ENCODE measurements at regions not wholly inside any gene's neighbourhood (a gene's known extent, or its start where the extent isn't known, plus 50 kb on each side); places are given as distances from the start of the nearest gene placed in this dataset.

- no peak for DNase-seq (ENCODE audit: low spot score in 2 of 2)
- no peaks in the 10 kb centered on the region for H3K27me3 ChIP-seq
- H3K9me3 ChIP-seq = no peaks in the 10 kb centered on the region
- H3K4me3 ChIP-seq = no peak overlapping the region
- TF ChIP-seq POLR2A (IDR thresholded peaks at IDR 0.05) (no peak), EP300 (IDR thresholded peaks at IDR 0.05) (no peak), CTCF (IDR thresholded peaks at IDR 0.05) (no peak)
- no peaks in the 10 kb centered on the region for H3K36me3 ChIP-seq
- no peaks in the 10 kb centered on the region for H3K4me1 ChIP-seq
- no peak overlapping the region for H3K27ac ChIP-seq
These were observed 515.8 kb downstream of the SLITRK6 start for GRCh38 chr13:85283408-85283807.

GRCh38 chr13:85282876-85283275 lies 516.3 kb downstream of the SLITRK6 start:
- Histone ChIP-seq H3K9me3 (no peaks in the 10 kb centered on the region), H3K27me3 (no peaks in the 10 kb centered on the region), H3K36me3 (no peaks in the 10 kb centered on the region), H3K4me1 (no peaks in the 10 kb centered on the region), H3K27ac (no peak overlapping the region), H3K4me3 (no peak overlapping the region)
- DNase-seq (ENCODE audit: low spot score in 2 of 2) = no peak
- 57 to 61% methylated on average over 2 of the region's 2 CpGs for WGBS, 2 donors
- no peak for TF ChIP-seq CTCF (IDR thresholded peaks at IDR 0.05)
- no peak for TF ChIP-seq EP300 (IDR thresholded peaks at IDR 0.05)
- TF ChIP-seq POLR2A (IDR thresholded peaks at IDR 0.05) = no peak

DNA sequence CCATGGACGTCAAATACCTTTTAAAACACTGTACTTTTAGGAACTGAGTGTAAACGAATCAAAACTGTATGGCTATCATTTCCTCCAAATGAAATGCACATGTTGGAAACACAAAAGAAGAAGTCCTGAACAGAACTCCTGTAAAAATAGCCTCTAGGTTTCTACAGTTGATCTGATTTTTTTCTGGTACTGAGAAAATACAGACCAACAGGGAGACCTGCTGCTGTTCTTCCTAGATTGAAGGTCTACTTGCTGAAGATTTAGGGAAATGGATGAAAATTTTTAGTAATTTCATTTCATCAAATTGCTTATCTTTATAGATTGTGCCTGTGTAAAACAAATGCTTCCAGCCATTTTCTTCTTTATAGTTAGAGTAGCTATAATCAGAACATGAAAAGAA lies 520.4 kb downstream of the SLITRK6 start:
- 44 to 49% methylated on average over 2 of the region's 2 CpGs for WGBS, 2 donors
- TF ChIP-seq EP300 (IDR thresholded peaks at IDR 0.05) = no peak
- no peak for TF ChIP-seq CTCF (IDR thresholded peaks at IDR 0.05)
- TF ChIP-seq POLR2A (IDR thresholded peaks at IDR 0.05) = no peak
- H3K4me3 ChIP-seq = no peak overlapping the region
- H3K36me3 ChIP-seq = no peaks in the 10 kb centered on the region
- no peaks in the 10 kb centered on the region for H3K9me3 ChIP-seq
- no peak overlapping the region for H3K27ac ChIP-seq
- no peaks in the 10 kb centered on the region for H3K27me3 ChIP-seq
- no peaks in the 10 kb centered on the region for H3K4me1 ChIP-seq
- no peak for DNase-seq (ENCODE audit: low spot score in 2 of 2)

DNA sequence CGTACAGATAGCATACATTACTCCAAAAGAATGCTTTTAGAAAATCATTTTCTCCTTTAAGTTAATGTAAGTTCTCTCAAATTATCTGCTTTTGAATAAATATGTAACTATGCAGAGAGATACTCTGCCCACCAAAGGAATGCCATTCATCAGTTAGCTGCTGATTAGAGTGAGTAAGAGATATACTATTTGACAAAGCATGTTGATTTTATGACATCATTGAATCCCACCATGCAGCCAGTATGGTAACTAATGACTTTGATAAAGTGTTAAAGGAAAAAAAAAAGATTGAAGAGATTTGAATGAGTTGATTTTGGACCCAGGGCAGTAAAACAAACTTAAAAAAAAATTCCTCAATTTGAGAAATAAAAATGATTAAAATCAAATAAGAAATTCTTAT lies 521.5 kb downstream of the SLITRK6 start:
- 46 to 60% methylated on average over 1 of the region's 1 CpG for WGBS, 2 donors
- Histone ChIP-seq H3K4me1 (no peaks in the 10 kb centered on the region), H3K27me3 (no peaks in the 10 kb centered on the region), H3K27ac (no peak overlapping the region), H3K9me3 (no peaks in the 10 kb centered on the region), H3K36me3 (no peaks in the 10 kb centered on the region), H3K4me3 (no peak overlapping the region)
- no peak for DNase-seq (ENCODE audit: low spot score in 2 of 2)
- TF ChIP-seq CTCF (IDR thresholded peaks at IDR 0.05) (no peak), POLR2A (IDR thresholded peaks at IDR 0.05) (no peak), EP300 (IDR thresholded peaks at IDR 0.05) (no peak)

- 73 to 85% methylated on average over 2 of the region's 2 CpGs for WGBS, 2 donors
- peaks cover 0 to 10% (median 0%) of the 10 kb centered on the region in 4 donors for H3K9me3 ChIP-seq
- TF ChIP-seq POLR2A (IDR thresholded peaks at IDR 0.05) (no peak), CTCF (IDR thresholded peaks at IDR 0.05) (no peak), EP300 (IDR thresholded peaks at IDR 0.05) (no peak)
- H3K27ac ChIP-seq = no peak overlapping the region
- H3K4me1 ChIP-seq = no peaks in the 10 kb centered on the region
- H3K36me3 ChIP-seq = no peaks in the 10 kb centered on the region
- no peak for DNase-seq (ENCODE audit: low spot score in 2 of 2)
- no peak overlapping the region for H3K4me3 ChIP-seq
- no peaks in the 10 kb centered on the region for H3K27me3 ChIP-seq
These were observed 532.4 kb downstream of the SLITRK6 start for GRCh38 chr13:85266771-85267170.

Measured in tibial nerve (tissue), 4 donors.